ENCODE measurements at regions not wholly inside any gene's neighbourhood (a gene's known extent, or its start where the extent isn't known, plus 50 kb on each side); places are given as distances from the start of the nearest gene placed in this dataset.

GRCh38 chr1:58909914-58910681 is 126.3 kb upstream of the JUN start:
- Histone ChIP-seq H3K4me3 (ENCODE audit: low read length) (no peak overlapping the region), H3K27me3 (ENCODE audit: insufficient read depth, low read length, poor library complexity, severe bottlenecking) (no peaks in the 10 kb centered on the region), H3K27ac (ENCODE audit: low read depth, low read length) (no peak overlapping the region), H3K36me3 (ENCODE audit: insufficient read depth, low read length) (no peaks in the 10 kb centered on the region), H3K9me3 (ENCODE audit: low read length) (no peaks in the 10 kb centered on the region), H3K4me1 (ENCODE audit: insufficient read depth, low read length) (no peaks in the 10 kb centered on the region)
- Mint-ChIP-seq H3K9me3 (peaks cover 2 to 13% (median 11%) of the 10 kb centered on the region in 5 donors), H3K4me3 (no peak overlapping the region), H3K36me3 (peaks cover 0 to 11% (median 3%) of the 10 kb centered on the region in 3 donors), H3K4me1 (peaks cover 0 to under 1% (median 0%) of the 10 kb centered on the region in 3 donors), H3K27ac (no peak overlapping the region), H3K27me3 (peaks cover 0 to 8% of the 10 kb centered on the region in 2 donors)
- CTCF ChIA-PET = no interaction called here
- POLR2A ChIA-PET = interaction anchor here (0.5 kb wide), 1 partner anchor 58 kb away, joined by 3 read pairs; no protein-coding TSS in a partner anchor
- DNase-seq = no peak

DNA sequence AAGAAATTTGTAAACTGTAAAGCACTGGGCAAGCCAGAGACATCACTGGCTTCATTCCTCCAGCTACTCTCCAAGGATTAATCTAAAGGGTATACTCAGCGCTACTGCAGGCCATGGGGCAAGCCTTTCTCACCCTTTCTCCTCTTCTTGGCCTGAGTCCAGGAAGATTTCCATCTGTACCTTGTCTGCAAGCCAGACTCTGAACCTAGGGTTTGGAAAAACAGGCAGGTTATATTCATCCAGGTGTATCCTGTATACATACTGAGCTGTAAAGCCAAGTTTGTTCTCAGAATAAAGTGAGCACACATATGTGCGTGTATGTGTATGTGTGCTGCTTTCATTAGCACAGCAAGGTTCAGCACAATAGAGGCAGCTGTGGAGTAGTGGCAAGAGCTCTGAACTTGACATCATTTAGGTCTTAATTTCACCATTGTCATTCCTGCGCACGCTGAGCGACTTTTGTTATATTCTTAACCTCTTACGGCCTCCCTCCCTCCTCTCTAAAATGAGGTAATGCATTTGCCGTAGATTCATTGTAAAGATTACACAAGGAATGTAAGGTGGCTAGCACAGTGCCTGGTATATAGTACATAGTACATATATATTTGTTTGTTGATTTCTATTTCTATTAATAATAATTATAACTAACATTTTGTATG is 128.1 kb upstream of the JUN start:
- Mint-ChIP-seq H3K9me3 (peaks cover 2 to 13% (median 11%) of the 10 kb centered on the region in 5 donors), H3K36me3 (peaks cover 0 to 19% (median 3%) of the 10 kb centered on the region in 3 donors)
- CTCF ChIA-PET = no interaction called here

GRCh38 chr1:58914925-58915324 is 131.1 kb upstream of the JUN start:
- no peaks in the 10 kb centered on the region for H3K27me3 ChIP-seq (ENCODE audit: insufficient read depth, low read length, poor library complexity, severe bottlenecking)
- no peaks in the 10 kb centered on the region for H3K9me3 ChIP-seq (ENCODE audit: low read length)
- ChIA-PET POLR2A (no interaction called here), CTCF (no interaction called here)
- Mint-ChIP-seq H3K9me3 (peaks cover 2 to 13% (median 11%) of the 10 kb centered on the region in 5 donors), H3K27ac (no peak overlapping the region), H3K4me3 (no peak overlapping the region), H3K36me3 (peaks cover 0 to 19% (median 3%) of the 10 kb centered on the region in 3 donors), H3K4me1 (no peaks in the 10 kb centered on the region), H3K27me3 (peaks cover 0 to 5% of the 10 kb centered on the region in 2 donors)
- H3K36me3 ChIP-seq (ENCODE audit: insufficient read depth, low read length) = no peaks in the 10 kb centered on the region
- H3K4me1 ChIP-seq (ENCODE audit: insufficient read depth, low read length) = no peaks in the 10 kb centered on the region
- H3K27ac ChIP-seq (ENCODE audit: low read depth, low read length) = no peak overlapping the region
- H3K4me3 ChIP-seq (ENCODE audit: low read length) = no peak overlapping the region
- no peak for DNase-seq

More for the DNA sequence above, 128.1 kb upstream of the JUN start:
- no peaks in the 10 kb centered on the region for H3K27me3 ChIP-seq (ENCODE audit: insufficient read depth, low read length, poor library complexity, severe bottlenecking)
- no peak overlapping the region for H3K27ac Mint-ChIP-seq
- H3K9me3 ChIP-seq (ENCODE audit: low read length) = no peaks in the 10 kb centered on the region
- H3K36me3 ChIP-seq (ENCODE audit: insufficient read depth, low read length) = no peaks in the 10 kb centered on the region
- no peaks in the 10 kb centered on the region for H3K4me1 Mint-ChIP-seq
- no peak overlapping the region for H3K4me3 ChIP-seq (ENCODE audit: low read length)
- no peak overlapping the region for H3K4me3 Mint-ChIP-seq
- no peak overlapping the region for H3K27ac ChIP-seq (ENCODE audit: low read depth, low read length)
- peaks cover 0 to 8% of the 10 kb centered on the region in 2 donors for H3K27me3 Mint-ChIP-seq
- DNase-seq = no peak
- POLR2A ChIA-PET = interaction anchor here (0.6 kb wide), 2 partner anchors 30 to 57 kb away, joined by 3 read pairs; no protein-coding TSS in a partner anchor
- no peaks in the 10 kb centered on the region for H3K4me1 ChIP-seq (ENCODE audit: insufficient read depth, low read length)

DNA sequence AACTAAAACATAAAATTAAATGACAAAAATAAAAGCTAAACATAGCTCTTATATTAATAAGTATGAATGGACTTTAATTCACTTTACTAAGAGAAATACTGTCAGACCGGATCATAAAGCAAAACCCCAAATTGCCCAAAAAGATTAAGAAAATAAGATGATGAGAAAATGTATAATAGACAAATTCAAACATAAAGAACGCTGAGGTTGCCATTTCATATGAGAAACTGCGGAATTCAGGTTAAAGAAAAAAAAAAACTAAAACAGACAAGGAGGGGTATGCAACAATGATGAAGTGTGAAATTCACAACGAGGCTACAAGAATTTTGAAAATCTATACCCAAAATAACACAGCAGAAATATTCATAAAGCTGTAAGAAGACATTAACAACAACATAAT is 133.6 kb upstream of the JUN start:
- no peaks in the 10 kb centered on the region for H3K36me3 ChIP-seq (ENCODE audit: insufficient read depth, low read length)
- H3K27ac Mint-ChIP-seq = peak overlapping the region in 1 of 8 donors; percentile 43
- H3K9me3 ChIP-seq (ENCODE audit: low read length) = no peaks in the 10 kb centered on the region
- H3K27me3 Mint-ChIP-seq = peaks cover 0 to 4% of the 10 kb centered on the region in 2 donors
- CTCF ChIA-PET = no interaction called here
- H3K27ac ChIP-seq (ENCODE audit: low read depth, low read length) = no peak overlapping the region
- H3K4me3 Mint-ChIP-seq = no peak overlapping the region
- POLR2A ChIA-PET = no interaction called here
- peaks cover 7% of the 10 kb centered on the region for H3K4me1 ChIP-seq (ENCODE audit: insufficient read depth, low read length)
- H3K4me3 ChIP-seq (ENCODE audit: low read length) = no peak overlapping the region
- H3K9me3 Mint-ChIP-seq = peaks cover 2 to 13% (median 11%) of the 10 kb centered on the region in 5 donors
- no peaks in the 10 kb centered on the region for H3K27me3 ChIP-seq (ENCODE audit: insufficient read depth, low read length, poor library complexity, severe bottlenecking)
- H3K4me1 Mint-ChIP-seq = peaks cover 6 to 16% (median 13%) of the 10 kb centered on the region in 3 donors
- H3K36me3 Mint-ChIP-seq = peaks cover 0 to 19% (median 3%) of the 10 kb centered on the region in 3 donors
- DNase-seq = no peak

- H3K36me3 Mint-ChIP-seq = peaks cover 0 to 10% (median 2%) of the 10 kb centered on the region in 3 donors
- peaks cover 2 to 6% (median 5%) of the 10 kb centered on the region in 5 donors for H3K9me3 Mint-ChIP-seq
- peaks cover 15% of the 10 kb centered on the region for H3K4me1 ChIP-seq (ENCODE audit: insufficient read depth, low read length)
- H3K27me3 Mint-ChIP-seq = peaks cover 0 to 1% of the 10 kb centered on the region in 2 donors
- H3K27me3 ChIP-seq (ENCODE audit: insufficient read depth, low read length, poor library complexity, severe bottlenecking) = no peaks in the 10 kb centered on the region
- no peaks in the 10 kb centered on the region for H3K36me3 ChIP-seq (ENCODE audit: insufficient read depth, low read length)
- ChIA-PET POLR2A (no interaction called here), CTCF (interaction anchor here (1.7 kb wide), 1 partner anchor 12 kb away, joined by 5 read pairs; no protein-coding TSS in a partner anchor)
- no peaks in the 10 kb centered on the region for H3K9me3 ChIP-seq (ENCODE audit: low read length)
- H3K4me3 ChIP-seq (ENCODE audit: low read length) = no peak overlapping the region
- DNase-seq = no peak
- H3K27ac Mint-ChIP-seq = peak overlapping the region in 1 of 8 donors; percentile 81
- peaks cover 15 to 30% (median 27%) of the 10 kb centered on the region in 3 donors for H3K4me1 Mint-ChIP-seq
- no peak overlapping the region for H3K4me3 Mint-ChIP-seq
- no peak overlapping the region for H3K27ac ChIP-seq (ENCODE audit: low read depth, low read length)
Measured at GRCh38 chr1:58919226-58919958, 135.5 kb upstream of the JUN start.

- Mint-ChIP-seq H3K27ac (no peak overlapping the region), H3K36me3 (peaks cover 0 to 8% (median under 1%) of the 10 kb centered on the region in 3 donors), H3K9me3 (peaks cover under 1 to 2% (median 1%) of the 10 kb centered on the region in 5 donors), H3K4me1 (peaks cover 15 to 30% (median 27%) of the 10 kb centered on the region in 3 donors), H3K27me3 (peaks cover 0 to 1% of the 10 kb centered on the region in 2 donors), H3K4me3 (no peak overlapping the region)
- no peak overlapping the region for H3K4me3 ChIP-seq (ENCODE audit: low read length)
- no peaks in the 10 kb centered on the region for H3K9me3 ChIP-seq (ENCODE audit: low read length)
- ChIA-PET POLR2A (no interaction called here), CTCF (interaction anchor here (1.6 kb wide), 1 partner anchor 12 kb away, joined by 5 read pairs; no protein-coding TSS in a partner anchor)
- no peak for DNase-seq
- no peak overlapping the region for H3K27ac ChIP-seq (ENCODE audit: low read depth, low read length)
- no peaks in the 10 kb centered on the region for H3K36me3 ChIP-seq (ENCODE audit: insufficient read depth, low read length)
- no peaks in the 10 kb centered on the region for H3K27me3 ChIP-seq (ENCODE audit: insufficient read depth, low read length, poor library complexity, severe bottlenecking)
- H3K4me1 ChIP-seq (ENCODE audit: insufficient read depth, low read length) = peaks cover 15% of the 10 kb centered on the region
Measured at GRCh38 chr1:58919959-58920321, 136.1 kb upstream of the JUN start.

GRCh38 chr1:58921342-58921741 is 137.5 kb upstream of the JUN start:
- no peaks in the 10 kb centered on the region for H3K9me3 Mint-ChIP-seq
- H3K4me1 Mint-ChIP-seq = peaks cover 15 to 30% (median 27%) of the 10 kb centered on the region in 3 donors
- CTCF ChIA-PET = interaction anchor here (1.3 to 1.6 kb wide), 2 partner anchors 12 to 13 kb away, joined by 4 to 5 read pairs; no protein-coding TSS in a partner anchor

More at GRCh38 chr1:58921342-58921741, 137.5 kb upstream of the JUN start:
- Histone ChIP-seq H3K36me3 (ENCODE audit: insufficient read depth, low read length) (no peaks in the 10 kb centered on the region), H3K27ac (ENCODE audit: low read depth, low read length) (no peak overlapping the region), H3K9me3 (ENCODE audit: low read length) (no peaks in the 10 kb centered on the region), H3K4me3 (ENCODE audit: low read length) (no peak overlapping the region), H3K27me3 (ENCODE audit: insufficient read depth, low read length, poor library complexity, severe bottlenecking) (no peaks in the 10 kb centered on the region), H3K4me1 (ENCODE audit: insufficient read depth, low read length) (peaks cover 15% of the 10 kb centered on the region)
- no peak for DNase-seq
- Mint-ChIP-seq H3K4me3 (no peak overlapping the region), H3K27ac (no peak overlapping the region), H3K36me3 (peaks cover 0 to 3% (median 0%) of the 10 kb centered on the region in 3 donors), H3K27me3 (peaks cover 0 to 1% of the 10 kb centered on the region in 2 donors)
- POLR2A ChIA-PET = no interaction called here
